Adipocyte (in vitro differentiated cells): ENCODE measurements at regions not wholly inside any gene's neighbourhood (a gene's known extent, or its start where the extent isn't known, plus 50 kb on each side); places are given as distances from the start of the nearest gene placed in this dataset.

ENCODE experiments used
- DNase-seq: peaks from one replicate; pipeline ENCODE4 v3.0.0-alpha.2; 2015; ENCODE audit warnings: low read depth
- H3K27me3 ChIP-seq: replicated peaks from 2 replicates; pipeline ENCODE4 v1.7.0; 2013; ENCODE audit warnings: mild to moderate bottlenecking, low read length, moderate library complexity; ENCODE audit not compliant: control insufficient read depth, insufficient read depth
- H3K36me3 ChIP-seq: 2 replicates; pipeline ENCODE4 v1.7.0; 2013; ENCODE audit warnings: low read length, mild to moderate bottlenecking, moderate library complexity; ENCODE audit not compliant: control insufficient read depth, insufficient read depth, severe bottlenecking
- H3K4me1 ChIP-seq: 2 replicates; pipeline ENCODE4 v1.7.0; 2013; ENCODE audit warnings: mild to moderate bottlenecking, low read length, moderate library complexity; ENCODE audit not compliant: control insufficient read depth, insufficient read depth
- H3K4me3 ChIP-seq: 2 replicates; pipeline ENCODE4 v1.7.0; 2013; ENCODE audit warnings: mild to moderate bottlenecking, low read length, moderate library complexity
- H3K9ac ChIP-seq: 2 replicates; pipeline ENCODE4 v1.7.0; 2013; ENCODE audit warnings: mild to moderate bottlenecking, low read length, moderate library complexity
- H3K9me3 ChIP-seq: 2 replicates; pipeline ENCODE4 v1.7.0; 2013; ENCODE audit warnings: mild to moderate bottlenecking, low read length, moderate library complexity; ENCODE audit not compliant: control insufficient read depth

GRCh38 chr13:22103046-22104027 is 432.5 kb downstream of the FGF9 start:
- H3K4me3 ChIP-seq: no peak overlapping the region
- H3K36me3 ChIP-seq: no peaks in the 10 kb centered on the region
- no peak overlapping the region for H3K9ac ChIP-seq
- no peaks in the 10 kb centered on the region for H3K27me3 ChIP-seq
- no peak for DNase-seq
- H3K4me1 ChIP-seq: peaks cover 8% of the 10 kb centered on the region
- H3K9me3 ChIP-seq: no peaks in the 10 kb centered on the region

- Histone ChIP-seq H3K36me3 (no peaks in the 10 kb centered on the region), H3K4me3 (no peak overlapping the region), H3K9me3 (no peaks in the 10 kb centered on the region), H3K4me1 (peaks cover 26% of the 10 kb centered on the region), H3K27me3 (no peaks in the 10 kb centered on the region), H3K9ac (no peak overlapping the region)
- no peak for DNase-seq
These were observed 435.2 kb downstream of the FGF9 start for GRCh38 chr13:22106058-22106457.

GRCh38 chr13:22107549-22107948 is 436.7 kb downstream of the FGF9 start:
- DNase-seq: no peak

GRCh38 chr13:22108283-22108942 is 437.5 kb downstream of the FGF9 start:
- Histone ChIP-seq H3K27me3 (no peaks in the 10 kb centered on the region), H3K4me3 (peak overlapping the region; percentile 25), H3K9ac (peak overlapping the region; percentile 8), H3K4me1 (peaks cover 26% of the 10 kb centered on the region), H3K9me3 (no peaks in the 10 kb centered on the region), H3K36me3 (no peaks in the 10 kb centered on the region)
- DNase-seq: no peak

More at GRCh38 chr13:22107549-22107948, 436.7 kb downstream of the FGF9 start:
- Histone ChIP-seq H3K9me3 (no peaks in the 10 kb centered on the region), H3K9ac (no peak overlapping the region), H3K36me3 (no peaks in the 10 kb centered on the region), H3K27me3 (no peaks in the 10 kb centered on the region), H3K4me3 (no peak overlapping the region), H3K4me1 (peaks cover 26% of the 10 kb centered on the region)

- Histone ChIP-seq H3K9ac (no peak overlapping the region), H3K4me1 (peaks cover 26% of the 10 kb centered on the region), H3K27me3 (no peaks in the 10 kb centered on the region), H3K36me3 (no peaks in the 10 kb centered on the region), H3K4me3 (peak overlapping the region; percentile 25), H3K9me3 (no peaks in the 10 kb centered on the region)
- DNase-seq: no peak
These were observed 438.1 kb downstream of the FGF9 start for GRCh38 chr13:22108979-22109378.

- H3K36me3 ChIP-seq: no peaks in the 10 kb centered on the region
- no peak for DNase-seq
- peaks cover 26% of the 10 kb centered on the region for H3K4me1 ChIP-seq
- H3K9me3 ChIP-seq: no peaks in the 10 kb centered on the region
- no peak overlapping the region for H3K9ac ChIP-seq
- no peak overlapping the region for H3K4me3 ChIP-seq
- H3K27me3 ChIP-seq: no peaks in the 10 kb centered on the region
These were observed 439.5 kb downstream of the FGF9 start for GRCh38 chr13:22110368-22110767.

GRCh38 chr13:22111152-22111783 is 440.4 kb downstream of the FGF9 start:
- H3K4me1 ChIP-seq: peaks cover 26% of the 10 kb centered on the region
- no peaks in the 10 kb centered on the region for H3K9me3 ChIP-seq
- H3K4me3 ChIP-seq: no peak overlapping the region
- no peak overlapping the region for H3K9ac ChIP-seq
- no peak for DNase-seq
- no peaks in the 10 kb centered on the region for H3K27me3 ChIP-seq
- no peaks in the 10 kb centered on the region for H3K36me3 ChIP-seq

- H3K9ac ChIP-seq: no peak overlapping the region
- no peaks in the 10 kb centered on the region for H3K9me3 ChIP-seq
- no peak overlapping the region for H3K4me3 ChIP-seq
- DNase-seq: no peak
- H3K27me3 ChIP-seq: no peaks in the 10 kb centered on the region
- H3K36me3 ChIP-seq: no peaks in the 10 kb centered on the region
- H3K4me1 ChIP-seq: peaks cover 26% of the 10 kb centered on the region
These were observed 441.1 kb downstream of the FGF9 start for GRCh38 chr13:22111961-22112360.

- Histone ChIP-seq H3K36me3 (no peaks in the 10 kb centered on the region), H3K27me3 (no peaks in the 10 kb centered on the region), H3K9me3 (no peaks in the 10 kb centered on the region), H3K9ac (no peak overlapping the region), H3K4me3 (no peak overlapping the region), H3K4me1 (peaks cover 18% of the 10 kb centered on the region)
- DNase-seq: no peak
These were observed 442.3 kb downstream of the FGF9 start for GRCh38 chr13:22112956-22113745.

GRCh38 chr13:22114630-22115311 is 443.9 kb downstream of the FGF9 start:
- Histone ChIP-seq H3K9me3 (no peaks in the 10 kb centered on the region), H3K27me3 (no peaks in the 10 kb centered on the region), H3K9ac (no peak overlapping the region), H3K36me3 (no peaks in the 10 kb centered on the region), H3K4me1 (peaks cover 5% of the 10 kb centered on the region), H3K4me3 (no peak overlapping the region)
- no peak for DNase-seq
